H9 (cell line): ENCODE measurements at regions not wholly inside any gene's neighbourhood (a gene's known extent, or its start where the extent isn't known, plus 50 kb on each side); places are given as distances from the start of the nearest gene placed in this dataset.

Experiments
- DNase-seq: peaks from one replicate; pipeline ENCODE4 v3.0.0-alpha.2; 2017
- H2AFZ ChIP-seq: one replicate; pipeline ENCODE4 v1.6.1; 2013; ENCODE audit warnings: mild to moderate bottlenecking, low read length, control low read depth, moderate library complexity
- H2AK5ac ChIP-seq: 2 replicates; pipeline ENCODE4 v1.6.1; 2013; ENCODE audit warnings: low read length, control low read depth, mixed read lengths; ENCODE audit not compliant: insufficient read length
- H2BK120ac ChIP-seq: one replicate; pipeline ENCODE4 v1.6.1; 2013; ENCODE audit warnings: low read depth, mild to moderate bottlenecking, low read length, control low read depth, inconsistent platforms; ENCODE audit not compliant: poor library complexity, severe bottlenecking
- H2BK12ac ChIP-seq: 2 replicates; pipeline ENCODE4 v1.6.1; 2013; ENCODE audit warnings: low read length, control low read depth, mixed read lengths, low read depth; ENCODE audit not compliant: insufficient read length
- H2BK15ac ChIP-seq: 2 replicates; pipeline ENCODE4 v1.6.1; 2013; ENCODE audit warnings: low read depth, low read length, control low read depth
- H2BK20ac ChIP-seq: one replicate; pipeline ENCODE4 v1.6.1; 2013; ENCODE audit warnings: low read depth, mild to moderate bottlenecking, low read length, control low read depth, inconsistent platforms; ENCODE audit not compliant: poor library complexity, severe bottlenecking
- H2BK5ac ChIP-seq: 2 replicates; pipeline ENCODE4 v1.6.1; 2013; ENCODE audit warnings: low read length, control low read depth, mixed read lengths; ENCODE audit not compliant: insufficient read length
- H3K14ac ChIP-seq: 2 replicates; pipeline ENCODE4 v1.6.1; 2013; ENCODE audit warnings: low read length, control low read depth; ENCODE audit not compliant: insufficient read depth
- H3K18ac ChIP-seq: 2 replicates; pipeline ENCODE4 v1.6.1; 2013; ENCODE audit warnings: low read depth, mild to moderate bottlenecking, mixed read lengths, low read length, control low read depth; ENCODE audit not compliant: insufficient read length
- H3K23ac ChIP-seq: 2 replicates; pipeline ENCODE4 v1.6.1; 2013; ENCODE audit warnings: low read length, control low read depth, mixed read lengths, low read depth; ENCODE audit not compliant: insufficient read length
- H3K23me2 ChIP-seq: 2 replicates; pipeline ENCODE4 v1.6.1; 2013; ENCODE audit warnings: low read depth, mild to moderate bottlenecking, mixed read lengths, low read length, control low read depth; ENCODE audit not compliant: insufficient read length, poor library complexity, severe bottlenecking
- H3K27ac ChIP-seq: 2 replicates; pipeline ENCODE4 v1.5.1; 2013; ENCODE audit warnings: low read length, control low read depth, mixed read lengths, low read depth; ENCODE audit not compliant: insufficient read length
- H3K27me3 ChIP-seq: 2 replicates; pipeline ENCODE4 v1.6.1; 2013; ENCODE audit warnings: low read length, control low read depth, inconsistent platforms; ENCODE audit not compliant: insufficient read depth
- H3K4ac ChIP-seq: 2 replicates; pipeline ENCODE4 v1.6.1; 2013; ENCODE audit warnings: low read depth, mild to moderate bottlenecking, control low read depth, inconsistent platforms, low read length, moderate library complexity
- H3K4me1 ChIP-seq: 2 replicates; pipeline ENCODE4 v1.6.1; 2013; ENCODE audit warnings: low read length, control low read depth, inconsistent platforms; ENCODE audit not compliant: insufficient read depth
- H3K4me2 ChIP-seq: 2 replicates; pipeline ENCODE4 v1.6.1; 2013; ENCODE audit warnings: low read length, control low read depth, mixed read lengths; ENCODE audit not compliant: insufficient read length, insufficient read depth
- H3K56ac ChIP-seq: 2 replicates; pipeline ENCODE4 v1.6.1; 2013; ENCODE audit warnings: low read depth, mild to moderate bottlenecking, mixed read lengths, low read length, control low read depth; ENCODE audit not compliant: insufficient read length
- H3K79me1 ChIP-seq: 2 replicates; pipeline ENCODE4 v1.6.1; 2013; ENCODE audit warnings: low read depth, mild to moderate bottlenecking, moderate library complexity, low read length, control low read depth, inconsistent platforms; ENCODE audit not compliant: insufficient read depth, poor library complexity, severe bottlenecking
- H3K79me2 ChIP-seq: 2 replicates; pipeline ENCODE4 v1.6.1; 2013; ENCODE audit warnings: low read length, control low read depth, inconsistent platforms; ENCODE audit not compliant: insufficient read depth
- H3K9ac ChIP-seq: 2 replicates; pipeline ENCODE4 v1.6.1; 2013; ENCODE audit warnings: low read length, control low read depth, mixed read lengths; ENCODE audit not compliant: insufficient read length; ENCODE audit errors: extremely low read depth
- H3K9me3 ChIP-seq: one replicate; pipeline ENCODE4 v1.6.1; 2013; ENCODE audit warnings: low read depth, low read length, inconsistent platforms; ENCODE audit not compliant: control insufficient read depth
- H3T11ph ChIP-seq: one replicate; pipeline ENCODE4 v1.6.1; 2013; ENCODE audit warnings: mild to moderate bottlenecking, low read length, control low read depth, inconsistent platforms
- H4K20me1 ChIP-seq: one replicate; pipeline ENCODE4 v1.6.1; 2013; ENCODE audit not compliant: control insufficient read depth, insufficient read length, insufficient read depth
- H4K5ac ChIP-seq: 2 replicates; pipeline ENCODE4 v1.6.1; 2013; ENCODE audit warnings: low read depth, mild to moderate bottlenecking, mixed read lengths, low read length, control low read depth; ENCODE audit not compliant: insufficient read length
- H4K8ac ChIP-seq: replicated peaks from 2 replicates; pipeline ENCODE4 v1.6.1; 2013; ENCODE audit warnings: low read length, control low read depth, mixed read lengths, low read depth; ENCODE audit not compliant: insufficient read length
- H4K91ac ChIP-seq: 2 replicates; pipeline ENCODE4 v1.6.1; 2013; ENCODE audit warnings: low read depth, mild to moderate bottlenecking, moderate library complexity, mixed read lengths, low read length, control low read depth; ENCODE audit not compliant: insufficient read length
- H3K27ac Mint-ChIP-seq, 3 experiments: 2 replicates in 2 of 3; 3 replicates in 1 of 3; pipeline ENCODE4 v1.8.0; 2020 to 2021; ENCODE audit warnings: mixed read lengths in 3 of 3, mild to moderate bottlenecking in 1 of 3, moderate library complexity in 1 of 3
- H3K27me3 Mint-ChIP-seq: 2 replicates; pipeline ENCODE4 v1.8.0; 2021; ENCODE audit warnings: low read depth, mild to moderate bottlenecking, moderate library complexity, mixed read lengths
- H3K36me3 Mint-ChIP-seq, 3 experiments: 2 replicates in 2 of 3; 3 replicates in 1 of 3; pipeline ENCODE4 v1.8.0; 2020 to 2021; ENCODE audit warnings: low read depth in 3 of 3, mixed read lengths in 3 of 3; ENCODE audit not compliant: insufficient read depth in 1 of 3
- H3K4me1 Mint-ChIP-seq, 2 experiments: 2 replicates each; pipeline ENCODE4 v1.8.0; 2020; ENCODE audit warnings: mixed read lengths in 2 of 2
- H3K4me3 Mint-ChIP-seq, 2 experiments: 2 replicates in 1 of 2; 3 replicates in 1 of 2; pipeline ENCODE4 v1.8.0; 2020 to 2021; ENCODE audit warnings: mild to moderate bottlenecking in 2 of 2, mixed read lengths in 2 of 2, moderate library complexity in 1 of 2
- H3K9me3 Mint-ChIP-seq, 2 experiments: 2 replicates in 1 of 2; 3 replicates in 1 of 2; pipeline ENCODE4 v1.8.0; 2020; ENCODE audit warnings: mild to moderate bottlenecking in 2 of 2, mixed read lengths in 2 of 2, moderate library complexity in 1 of 2
- CTCF ChIP-seq: fragments of 200-600 bp; sonication (generic); conservative IDR thresholded peaks from 3 replicates; pipeline ENCODE4 v1.8.0; 2021; ENCODE audit warnings: antibody characterized with exemption, mild to moderate bottlenecking
- WGBS: extraction: QIAGEN DNeasy Blood & Tissue Kit; methylation state at CpG from one replicate; pipeline ENCODE4 v1.1.7; 2013; ENCODE audit warnings: missing lambda C conversion rate, low lambda C conversion rate, mixed read lengths; ENCODE audit not compliant: insufficient read length; ENCODE audit errors: extremely low coverage; 5-methylcytosine and 5-hydroxymethylcytosine counted together

- WGBS, result no CpG with 5 or more reads among the region's 3 CpGs
Observed at GRCh38 chr3:28590860-28591259, 242.2 kb upstream of the AZI2 start.

More at GRCh38 chr3:28590860-28591259, 242.2 kb upstream of the AZI2 start:
- DNase-seq, result no peak
- no peak overlapping the region for H3K27ac ChIP-seq
- no peak overlapping the region for H3K4ac ChIP-seq
- no peak overlapping the region for H2BK5ac ChIP-seq
- H2BK12ac ChIP-seq, result no peak overlapping the region
- TF ChIP-seq CTCF, result no peak
- no peaks in the 10 kb centered on the region for H4K20me1 ChIP-seq
- no peak overlapping the region for H4K8ac ChIP-seq
- H3K23me2 ChIP-seq, result no peaks in the 10 kb centered on the region
- H3K27me3 ChIP-seq, result no peaks in the 10 kb centered on the region
- Mint-ChIP-seq H3K27me3 (no peaks in the 10 kb centered on the region), H3K27ac (no peak overlapping the region), H3K36me3 (no peaks in the 10 kb centered on the region), H3K4me1 (peaks cover 11 to 14% of the 10 kb centered on the region in 2 experiments), H3K9me3 (no peaks in the 10 kb centered on the region), H3K4me3 (no peak overlapping the region)
- no peak overlapping the region for H3K4me2 ChIP-seq
- H3K79me1 ChIP-seq, result no peaks in the 10 kb centered on the region
- H3K9ac ChIP-seq, result no peak overlapping the region
- H3K4me1 ChIP-seq, result peaks cover 2% of the 10 kb centered on the region; the same call in 1 of the 2 replicates
- no peak overlapping the region for H2AK5ac ChIP-seq
- no peak overlapping the region for H2AFZ ChIP-seq
- no peaks in the 10 kb centered on the region for H3K79me2 ChIP-seq
- H2BK120ac ChIP-seq, result no peak overlapping the region
- no peak overlapping the region for H2BK20ac ChIP-seq
- H2BK15ac ChIP-seq, result no peak overlapping the region
- H3K9me3 ChIP-seq, result no peaks in the 10 kb centered on the region
- H4K5ac ChIP-seq, result no peak overlapping the region
- no peak overlapping the region for H4K91ac ChIP-seq
- no peak overlapping the region for H3K56ac ChIP-seq
- H3K14ac ChIP-seq, result no peak overlapping the region
- H3K23ac ChIP-seq, result no peak overlapping the region
- H3K18ac ChIP-seq, result no peak overlapping the region
- H3T11ph ChIP-seq, result no peak overlapping the region
